ENCODE measurements at regions not wholly inside any gene's neighbourhood (a gene's known extent, or its start where the extent isn't known, plus 50 kb on each side); places are given as distances from the start of the nearest gene placed in this dataset.
"Not testable (repeated sequence)": the region's sequence is repeated elsewhere in the genome, so short reads cannot be mapped to it uniquely, and the experiment has no call there.

- DNase-seq (ENCODE audit: insufficient read length) (no peak), FAIRE-seq (no peak)
- TF ChIP-seq POLR2A (IDR thresholded peaks at IDR 0.05; ENCODE audit: low read depth, low read length) (no peak), POLR2AphosphoS5 (IDR thresholded peaks at IDR 0.05; ENCODE audit: low read depth, low read length) (no peak), TAF1 (IDR thresholded peaks at IDR 0.05; ENCODE audit: borderline replicate concordance, low read depth, low read length) (no peak)
These were observed 94.8 kb upstream of the ADAMTS3 start for GRCh38 chr4:72663828-72664227.

DNA sequence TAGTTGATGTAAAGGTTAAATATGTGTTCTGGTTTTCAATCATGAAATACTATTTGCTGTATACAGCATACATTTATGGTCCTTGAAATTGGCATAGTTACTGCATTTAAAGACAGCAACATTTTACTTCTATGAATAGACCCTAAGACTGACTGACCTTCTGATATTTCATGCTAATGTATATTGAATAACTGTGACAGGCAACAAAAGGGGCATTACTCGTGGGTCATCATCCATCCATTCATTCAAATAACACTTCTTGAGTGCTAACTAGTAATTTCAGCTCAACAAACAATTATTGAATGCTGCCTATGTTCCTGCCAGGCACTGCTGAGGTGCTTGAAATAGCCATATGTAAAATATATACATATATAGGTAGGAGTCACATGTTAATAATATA, 92.8 kb upstream of the ADAMTS3 start:
- FAIRE-seq (no peak), DNase-seq (ENCODE audit: insufficient read length) (no peak)
- no peak for TF ChIP-seq TAF1 (IDR thresholded peaks at IDR 0.05; ENCODE audit: borderline replicate concordance, low read depth, low read length)
- no peak for TF ChIP-seq POLR2A (IDR thresholded peaks at IDR 0.05; ENCODE audit: low read depth, low read length)

- no peak for FAIRE-seq
- no peak for DNase-seq (ENCODE audit: insufficient read length)
- TF ChIP-seq POLR2AphosphoS5 (IDR thresholded peaks at IDR 0.05; ENCODE audit: low read depth, low read length) (no peak), TAF1 (IDR thresholded peaks at IDR 0.05; ENCODE audit: borderline replicate concordance, low read depth, low read length) (no peak), POLR2A (IDR thresholded peaks at IDR 0.05; ENCODE audit: low read depth, low read length) (no peak)
These were observed 72.6 kb upstream of the ADAMTS3 start for GRCh38 chr4:72641611-72642010.

DNA sequence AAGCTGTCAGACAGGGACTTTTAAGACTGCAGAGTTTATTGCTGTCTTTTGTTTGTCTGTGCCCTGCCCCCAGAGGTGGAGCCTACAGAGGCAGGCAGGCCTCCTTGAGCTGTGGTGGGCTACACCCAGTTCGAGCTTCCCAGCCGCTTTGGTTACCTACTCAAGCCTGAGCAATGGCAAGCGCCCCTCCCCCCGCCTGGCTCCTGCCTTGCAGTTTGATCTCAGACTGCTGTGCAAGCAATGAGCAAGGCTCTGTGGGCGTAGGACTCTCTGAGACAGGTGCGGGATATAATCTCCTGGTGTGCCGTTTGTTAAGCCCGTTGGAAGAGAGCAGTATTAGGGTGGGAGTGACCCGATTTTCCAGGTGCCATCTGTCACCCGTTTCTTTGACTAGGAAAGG, 67.8 kb upstream of the ADAMTS3 start:
- DNase-seq (ENCODE audit: insufficient read length); FAIRE-seq: not testable (repeated sequence)

DNA sequence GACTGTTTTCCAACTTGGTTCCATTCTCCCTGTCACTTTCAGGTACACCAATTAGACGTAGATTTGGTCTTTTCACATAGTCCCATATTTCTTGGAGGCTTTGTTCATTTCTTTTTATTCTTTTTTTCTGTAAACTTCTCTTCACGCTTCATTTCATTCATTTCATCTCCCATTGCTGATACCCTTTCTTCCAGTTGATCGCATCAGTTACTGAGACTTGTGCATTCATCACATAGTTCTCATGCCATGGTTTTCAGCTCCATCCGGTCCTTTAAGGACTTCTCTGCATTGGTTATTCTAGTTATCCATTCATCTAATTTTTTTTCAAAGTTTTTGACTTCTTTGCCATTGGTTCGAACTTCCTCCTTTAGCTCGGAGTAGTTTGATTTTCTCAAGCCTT, 66.9 kb upstream of the ADAMTS3 start:
- FAIRE-seq: not testable (repeated sequence)

GRCh38 chr4:72632253-72632652, 63.2 kb upstream of the ADAMTS3 start:
- FAIRE-seq; DNase-seq (ENCODE audit: insufficient read length): not testable (repeated sequence)

More for the DNA sequence above, 66.9 kb upstream of the ADAMTS3 start:
- DNase-seq (ENCODE audit: insufficient read length): not testable (repeated sequence)

GRCh38 chr4:72631296-72631695, 62.3 kb upstream of the ADAMTS3 start:
- TF ChIP-seq POLR2AphosphoS5 (IDR thresholded peaks at IDR 0.05; ENCODE audit: low read depth, low read length): no peak
- no peak for TF ChIP-seq TAF1 (IDR thresholded peaks at IDR 0.05; ENCODE audit: borderline replicate concordance, low read depth, low read length)
- no peak for TF ChIP-seq POLR2A (IDR thresholded peaks at IDR 0.05; ENCODE audit: low read depth, low read length)
- DNase-seq (ENCODE audit: insufficient read length): no peak
- FAIRE-seq: no peak

GRCh38 chr4:72629540-72629939, 60.5 kb upstream of the ADAMTS3 start:
- TF ChIP-seq TAF1 (IDR thresholded peaks at IDR 0.05; ENCODE audit: borderline replicate concordance, low read depth, low read length) (no peak), POLR2A (IDR thresholded peaks at IDR 0.05; ENCODE audit: low read depth, low read length) (no peak), POLR2AphosphoS5 (IDR thresholded peaks at IDR 0.05; ENCODE audit: low read depth, low read length) (no peak)
- FAIRE-seq (no peak), DNase-seq (ENCODE audit: insufficient read length) (no peak)

DNA sequence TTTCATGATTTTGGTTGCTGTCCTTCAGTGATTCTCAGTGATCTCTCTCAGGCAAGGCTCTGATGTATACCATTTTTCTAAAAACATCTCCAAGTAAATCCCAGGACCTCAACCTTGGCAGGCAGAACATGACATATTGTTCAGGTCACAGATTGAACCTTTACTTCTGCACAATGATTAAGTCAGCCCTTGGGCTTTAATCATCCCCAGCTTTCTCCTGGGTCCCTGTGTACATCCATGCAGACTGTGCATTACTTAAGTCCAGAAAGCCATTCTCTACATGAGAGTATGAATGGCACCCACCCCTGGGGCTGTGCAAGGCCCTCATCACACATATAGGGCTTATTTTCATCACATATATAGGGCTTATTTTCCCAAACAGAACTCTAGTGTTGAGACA, 58.7 kb upstream of the ADAMTS3 start:
- TF ChIP-seq POLR2A (IDR thresholded peaks at IDR 0.05; ENCODE audit: low read depth, low read length) (no peak), TAF1 (IDR thresholded peaks at IDR 0.05; ENCODE audit: borderline replicate concordance, low read depth, low read length) (no peak), POLR2AphosphoS5 (IDR thresholded peaks at IDR 0.05; ENCODE audit: low read depth, low read length) (no peak)
- FAIRE-seq: no peak
- no peak for DNase-seq (ENCODE audit: insufficient read length)
